NK-92 (cell line): ENCODE measurements at regions not wholly inside any gene's neighbourhood (a gene's known extent, or its start where the extent isn't known, plus 50 kb on each side); places are given as distances from the start of the nearest gene placed in this dataset.

Experiments
- DNase-seq: peaks from one replicate; lab custom pipeline; 2025; ENCODE audit not compliant: unreplicated experiment; lab: John Stamatoyannopoulos, UW

DNA sequence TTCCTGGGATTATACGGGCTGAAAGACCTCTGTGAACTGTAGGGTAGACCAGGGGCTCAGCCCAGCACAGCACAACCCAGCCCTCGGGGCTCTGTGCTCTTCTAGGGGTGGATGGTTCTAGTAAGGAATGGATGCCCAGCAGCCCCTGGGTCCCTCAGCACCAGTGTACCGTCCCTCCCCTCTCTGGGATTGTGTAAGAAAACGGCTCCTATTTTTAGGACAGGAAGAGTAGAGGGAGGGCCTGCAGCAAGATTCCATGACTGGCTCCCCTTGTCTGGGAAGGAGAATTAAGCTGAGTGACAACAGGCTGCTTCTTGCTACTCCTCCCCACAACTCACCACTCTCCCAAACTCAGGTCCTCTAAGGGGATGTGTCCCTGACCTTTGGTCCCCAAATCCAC lies 270.8 kb upstream of the TOPAZ1 start:
- DNase-seq: no peak

DNA sequence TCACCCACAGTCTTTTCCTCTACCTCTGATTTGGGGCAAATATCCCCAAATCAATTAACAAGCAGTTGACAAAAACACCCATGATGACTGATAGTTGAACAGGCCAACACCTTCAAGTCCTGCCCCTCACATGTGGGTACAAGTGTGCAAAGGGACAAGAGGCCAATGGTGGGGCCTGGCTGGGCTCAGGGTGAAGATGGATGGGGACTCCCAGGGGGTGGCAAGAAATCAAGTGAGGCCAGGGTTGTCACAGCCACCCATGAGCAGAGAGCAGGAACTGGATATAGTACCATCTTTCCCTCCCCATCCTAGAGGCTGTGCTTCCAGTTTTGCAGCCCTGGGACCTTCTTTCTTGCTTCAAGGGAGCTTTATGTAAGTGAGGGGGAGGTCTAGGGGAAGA lies 270.2 kb upstream of the TOPAZ1 start:
- DNase-seq: no peak

DNA sequence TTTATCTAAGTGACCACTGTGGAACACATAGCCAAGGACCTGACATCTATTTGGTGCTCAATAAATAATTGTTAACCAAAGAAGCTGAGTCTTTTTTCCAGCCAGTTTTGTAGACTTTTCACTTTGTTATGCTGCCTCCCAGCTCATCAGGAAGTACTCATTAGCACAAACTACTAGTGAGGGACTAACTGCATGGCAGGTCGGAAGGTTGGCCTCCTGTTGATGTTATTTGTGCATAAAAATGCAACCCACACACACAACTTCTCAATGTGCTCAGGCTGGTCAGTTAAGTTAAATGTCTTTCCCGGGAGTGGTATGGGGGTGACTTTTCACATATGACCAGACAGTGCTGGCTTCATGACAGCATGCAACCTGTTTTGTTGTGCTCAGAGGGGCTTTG lies 263.0 kb upstream of the TOPAZ1 start:
- DNase-seq: no peak

DNA sequence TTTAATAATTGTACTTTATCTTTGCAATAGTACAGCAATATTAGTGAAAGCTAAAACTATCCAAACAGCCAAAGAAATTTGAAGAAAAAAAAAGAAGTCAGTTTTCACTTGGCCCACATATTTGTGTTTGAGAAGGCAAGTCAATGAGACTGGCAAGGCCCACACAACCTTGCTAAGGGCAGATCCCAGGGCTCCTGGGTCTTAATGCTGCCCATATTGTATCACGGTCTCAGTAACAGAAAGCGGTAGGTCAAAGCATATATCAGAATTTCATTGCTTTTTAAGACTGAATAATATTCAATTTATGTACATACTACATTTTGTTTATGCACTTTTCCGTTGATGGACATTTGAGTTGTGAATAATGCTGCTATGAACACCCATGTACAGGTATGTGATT lies 262.0 kb upstream of the TOPAZ1 start:
- no peak for DNase-seq

DNA sequence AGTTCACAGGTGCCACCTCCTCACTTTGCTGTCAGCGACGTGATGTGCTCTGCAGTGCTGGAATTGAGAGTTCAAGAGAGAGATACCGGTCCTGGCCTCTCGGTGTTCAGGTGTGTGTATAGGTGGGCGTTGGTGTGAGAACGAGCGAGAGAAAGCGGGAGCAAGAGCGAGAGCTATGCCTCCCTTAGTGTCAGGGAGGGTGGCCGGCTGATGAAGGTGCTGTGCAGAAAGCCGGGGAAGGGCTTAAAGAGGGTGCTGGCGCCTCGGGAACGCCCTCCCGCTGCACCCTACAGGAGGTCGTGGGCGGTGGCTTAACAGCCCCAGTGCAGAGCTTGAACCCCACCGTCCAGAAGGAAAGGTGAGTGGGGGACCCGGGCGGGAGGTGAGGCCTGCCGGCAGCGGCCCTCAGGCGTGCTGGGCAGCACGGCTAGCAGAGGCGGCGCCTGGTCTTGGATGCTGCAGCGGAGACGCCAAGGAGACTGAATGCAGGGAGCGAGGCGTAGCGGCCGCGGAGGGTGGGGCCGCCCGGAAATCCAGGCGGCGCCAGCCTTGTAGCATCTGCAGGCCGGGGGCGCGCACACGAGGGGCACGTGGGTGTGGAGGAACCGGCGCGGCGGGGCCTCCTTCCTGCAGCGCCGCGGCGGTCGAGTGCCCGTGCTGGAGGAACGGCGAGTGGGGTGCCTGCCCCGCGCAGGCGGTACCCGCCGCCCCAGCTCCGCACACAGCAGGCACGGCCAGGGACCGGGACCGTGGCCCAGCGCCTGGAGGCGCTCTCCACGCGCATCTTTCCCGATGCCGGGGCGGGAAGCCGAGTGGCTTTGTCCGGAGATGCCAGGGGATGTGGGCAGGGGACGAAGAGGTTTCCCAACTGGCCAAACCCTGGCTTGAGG lies 246.8 kb upstream of the TOPAZ1 start:
- no peak for DNase-seq

DNA sequence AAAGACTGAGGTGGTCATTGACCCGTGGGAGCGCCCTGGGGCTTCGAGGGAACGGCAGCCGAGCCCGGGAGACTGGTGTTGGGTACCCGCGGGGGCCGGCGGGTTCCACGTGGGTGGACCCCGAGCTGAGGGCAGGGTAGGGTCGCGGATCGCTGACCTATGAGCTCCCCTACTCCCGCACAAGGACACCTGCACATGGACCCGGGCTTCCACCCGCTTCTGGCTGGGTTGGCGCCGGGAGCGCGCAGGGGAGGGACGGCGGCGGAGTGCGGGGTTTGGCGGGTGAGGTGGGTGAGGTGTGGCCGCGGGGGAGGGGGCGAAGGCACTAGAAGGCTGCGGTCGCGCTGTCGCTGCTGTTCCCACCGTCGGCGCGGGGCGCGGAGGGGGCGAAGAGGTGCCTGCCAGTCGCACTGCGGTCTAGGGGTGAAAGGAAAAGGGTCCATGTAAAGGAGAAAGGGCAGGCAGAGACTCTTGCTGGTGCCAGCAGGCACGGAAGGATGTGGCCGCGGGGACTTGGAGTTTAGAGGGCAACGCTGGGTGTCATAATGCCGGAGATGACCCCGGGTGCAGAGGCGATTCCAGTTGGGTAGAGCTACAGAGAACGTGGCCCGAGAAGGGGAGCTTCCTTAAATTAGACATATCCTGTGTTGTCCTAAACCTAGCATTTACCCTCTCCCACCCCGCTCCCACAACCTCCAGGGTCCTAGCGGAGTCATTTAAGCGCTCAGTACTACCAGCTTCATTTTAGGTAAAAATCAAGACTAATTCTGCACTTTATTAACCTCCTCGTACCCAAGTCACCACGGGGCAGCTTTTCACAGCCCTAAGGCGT lies 245.9 kb upstream of the TOPAZ1 start:
- no peak for DNase-seq

DNA sequence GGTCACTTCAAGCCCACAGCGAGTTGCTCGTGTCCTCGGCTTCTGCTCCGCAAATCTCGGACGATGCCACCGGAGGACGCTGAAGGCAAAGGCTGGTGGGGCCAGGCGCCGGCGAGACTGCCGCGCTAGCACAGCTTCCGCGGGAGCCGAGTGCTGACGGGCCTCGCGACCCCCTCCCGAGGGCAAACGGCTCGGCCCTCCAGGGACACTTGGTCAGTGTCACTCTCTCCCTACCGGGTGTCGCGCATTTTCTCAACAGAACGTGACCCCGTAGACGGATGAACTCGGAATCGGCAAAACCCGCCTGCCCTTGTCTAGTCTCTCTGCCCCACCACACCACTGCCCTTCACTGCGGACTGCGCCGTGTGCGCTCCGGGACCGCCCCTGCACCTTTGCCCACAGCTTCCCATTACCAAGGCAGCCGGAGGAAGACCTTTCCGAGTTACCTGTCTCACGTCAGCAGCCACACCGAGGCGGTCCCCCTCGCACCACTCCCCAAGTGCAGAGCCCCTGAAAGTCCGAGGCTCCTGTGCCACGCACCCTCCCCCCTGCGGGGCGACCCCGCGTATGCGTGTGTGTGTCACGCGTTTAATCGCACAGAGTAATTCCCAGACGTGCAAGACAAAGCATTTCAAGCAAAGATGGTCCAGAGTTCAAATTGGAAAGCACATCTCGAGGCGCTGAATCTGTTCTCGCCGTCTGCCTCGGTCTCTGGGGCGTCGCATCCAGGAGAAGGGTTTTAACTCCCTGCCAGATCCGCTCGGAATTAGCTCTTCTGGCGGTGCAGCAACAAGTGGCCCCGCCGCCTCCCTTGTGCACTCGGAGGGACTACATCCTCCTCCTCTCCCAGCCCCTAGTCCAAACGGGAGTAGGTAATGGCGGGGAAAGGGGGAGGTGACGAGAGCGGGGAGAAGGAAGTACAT lies 245.0 kb upstream of the TOPAZ1 start:
- no peak for DNase-seq

DNA sequence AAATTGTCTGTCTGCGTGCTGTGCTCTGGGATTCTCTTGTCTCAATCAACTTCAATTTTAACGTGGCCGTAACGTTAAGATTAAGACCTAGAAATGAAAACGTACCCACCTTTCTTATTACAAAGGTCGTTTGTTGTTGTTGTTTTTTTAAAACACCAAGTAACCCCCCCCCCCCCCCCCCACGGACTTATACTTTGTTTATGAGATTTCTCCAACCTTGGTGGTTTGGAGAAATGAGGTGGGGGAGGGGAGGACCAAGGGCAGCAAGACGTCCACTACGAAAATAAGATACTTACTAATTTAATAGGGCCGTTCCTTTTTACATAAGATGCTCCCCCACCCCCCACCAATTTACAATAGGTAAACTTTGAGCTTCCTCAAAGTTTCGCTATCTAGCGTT lies 244.4 kb upstream of the TOPAZ1 start:
- DNase-seq: no peak

DNA sequence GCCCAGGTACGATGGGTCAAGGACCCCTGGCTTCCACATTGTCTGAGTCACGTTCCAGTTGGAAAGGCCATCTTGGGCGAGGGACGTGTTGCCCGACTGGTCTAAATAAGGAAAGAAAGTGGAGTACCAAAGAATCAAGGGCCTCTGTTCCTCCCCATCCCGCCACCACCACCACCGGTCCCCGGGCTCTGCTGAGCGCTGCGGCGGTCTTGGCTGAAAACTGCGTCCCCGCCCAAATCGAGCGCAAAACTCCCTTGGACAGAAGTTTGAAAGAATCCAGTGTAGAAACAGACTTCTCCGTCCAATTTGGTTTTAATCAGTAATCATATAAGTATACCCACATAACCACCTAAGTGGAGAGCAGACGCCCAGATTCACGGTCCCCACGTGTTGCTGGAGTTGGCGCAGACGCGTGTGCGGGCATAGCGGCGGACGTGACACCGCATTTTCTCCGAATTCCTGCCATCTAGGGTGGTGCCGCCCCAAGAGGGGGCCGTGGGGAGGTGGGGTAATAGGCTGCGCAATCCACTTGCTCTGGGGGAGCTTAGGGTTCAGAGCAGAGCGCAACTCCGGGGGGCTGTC lies 243.8 kb upstream of the TOPAZ1 start:
- DNase-seq: no peak

DNA sequence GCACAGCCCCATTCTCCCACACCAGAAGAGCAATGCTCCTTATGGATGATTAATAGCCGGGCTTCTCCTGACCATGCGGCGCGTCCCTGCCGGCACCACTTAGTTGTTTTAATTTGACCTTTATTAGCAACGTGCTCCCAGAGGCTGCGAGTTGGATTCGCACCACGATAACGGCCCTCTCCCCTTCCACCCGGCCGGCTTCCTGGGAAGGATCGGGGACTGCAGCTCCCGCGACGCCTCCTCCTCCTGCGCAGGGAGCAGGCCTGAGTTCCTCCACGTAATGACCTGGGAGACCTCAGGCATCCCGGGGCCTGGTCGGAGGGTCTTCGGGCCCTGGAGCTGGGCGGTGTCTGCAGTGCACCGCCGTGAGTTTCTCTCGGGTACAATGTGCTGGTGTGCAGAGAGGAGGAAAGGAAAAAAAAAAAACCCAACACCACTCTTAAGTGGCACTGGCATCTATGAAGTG lies 243.3 kb upstream of the TOPAZ1 start:
- no peak for DNase-seq

DNA sequence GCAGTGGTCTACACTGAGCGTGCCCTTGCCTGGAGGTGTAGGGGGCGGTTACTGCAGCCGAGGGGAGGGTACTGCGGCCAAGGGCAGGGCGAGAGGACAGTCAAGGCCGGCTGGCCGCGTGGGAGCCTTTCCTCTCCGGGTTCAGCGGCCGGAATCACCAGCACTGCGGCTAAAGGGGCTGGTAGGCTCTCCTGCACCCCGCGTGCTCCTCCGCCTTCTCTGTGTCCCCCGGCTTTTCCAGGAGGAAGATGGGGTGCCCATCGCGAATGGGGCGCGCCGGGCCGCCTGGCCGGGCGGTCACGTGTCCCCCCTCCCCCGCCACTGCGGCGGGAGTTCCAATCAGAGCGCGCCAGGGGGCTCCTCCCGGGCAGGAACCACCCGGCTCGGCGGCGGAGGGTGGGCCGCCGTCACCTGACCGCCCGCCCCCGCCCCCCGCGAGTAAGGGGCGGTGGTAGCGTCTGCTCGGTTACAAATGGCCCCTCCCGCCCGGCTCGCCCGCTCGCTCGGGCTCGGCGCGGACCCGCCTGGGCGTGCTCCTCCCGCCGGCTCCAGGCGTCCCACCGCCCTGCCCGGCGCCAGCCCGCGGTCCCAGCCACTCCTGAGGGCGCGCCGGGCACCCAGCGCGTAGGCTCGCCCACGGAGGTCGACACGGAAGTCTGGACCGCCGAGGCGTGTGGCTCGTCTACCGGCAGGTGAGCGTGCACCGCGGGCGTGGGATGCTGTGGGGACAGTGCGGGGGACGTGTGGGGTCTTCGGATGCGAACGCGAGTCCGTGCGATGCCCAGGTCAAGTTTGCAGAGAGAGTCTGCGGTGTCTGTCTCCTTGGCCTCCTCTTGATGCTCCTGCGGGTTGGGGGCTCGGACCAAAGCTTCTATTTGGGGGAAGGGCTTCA lies 242.6 kb upstream of the TOPAZ1 start:
- no peak for DNase-seq

DNA sequence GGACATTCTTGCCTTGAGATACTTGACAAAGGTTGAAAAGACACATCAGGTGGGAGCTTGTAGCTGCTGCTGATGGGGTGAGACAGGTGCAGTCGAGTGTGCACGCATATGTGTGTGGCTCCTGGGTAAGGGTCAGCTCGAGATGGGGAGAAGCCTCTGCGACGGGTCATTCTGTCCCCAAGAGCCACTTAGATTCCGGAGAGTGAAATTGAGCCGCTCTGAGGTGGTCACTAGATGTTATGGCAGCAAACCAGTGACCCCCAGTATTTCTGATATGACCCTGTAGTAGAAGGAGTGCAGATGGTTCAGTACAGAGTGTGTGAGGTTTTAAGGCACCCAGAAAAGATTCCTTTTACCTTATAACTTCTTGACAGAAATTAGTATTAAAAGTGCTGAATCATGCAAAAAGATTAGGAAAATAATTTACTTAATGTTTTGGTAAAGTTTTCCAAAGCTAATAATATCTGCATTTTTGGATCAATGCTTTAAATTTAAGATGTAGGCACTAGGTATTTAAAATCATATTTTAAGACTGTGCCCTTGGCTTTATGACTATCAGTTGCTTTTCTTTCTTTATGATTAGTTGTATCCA lies 241.9 kb upstream of the TOPAZ1 start:
- DNase-seq: no peak

DNA sequence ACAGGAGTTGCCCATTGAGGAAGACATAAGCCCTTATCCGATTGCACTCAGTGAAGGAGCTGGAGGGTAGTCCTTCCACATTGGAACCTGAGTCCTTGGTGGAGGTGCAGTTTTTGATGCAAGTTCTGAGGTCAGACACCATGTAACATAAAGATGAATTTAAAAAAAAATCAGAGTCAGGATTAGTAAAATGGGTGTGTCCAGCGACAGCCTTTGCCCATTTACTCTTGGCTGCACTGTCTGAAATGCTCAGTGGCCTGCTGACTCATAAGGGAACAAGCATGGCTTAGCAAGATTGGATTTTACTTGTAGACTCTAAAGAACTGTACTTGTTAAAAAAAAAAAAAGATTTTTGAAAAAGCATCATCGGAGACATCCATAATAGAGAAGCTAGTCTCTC lies 241.1 kb upstream of the TOPAZ1 start:
- DNase-seq: no peak

DNA sequence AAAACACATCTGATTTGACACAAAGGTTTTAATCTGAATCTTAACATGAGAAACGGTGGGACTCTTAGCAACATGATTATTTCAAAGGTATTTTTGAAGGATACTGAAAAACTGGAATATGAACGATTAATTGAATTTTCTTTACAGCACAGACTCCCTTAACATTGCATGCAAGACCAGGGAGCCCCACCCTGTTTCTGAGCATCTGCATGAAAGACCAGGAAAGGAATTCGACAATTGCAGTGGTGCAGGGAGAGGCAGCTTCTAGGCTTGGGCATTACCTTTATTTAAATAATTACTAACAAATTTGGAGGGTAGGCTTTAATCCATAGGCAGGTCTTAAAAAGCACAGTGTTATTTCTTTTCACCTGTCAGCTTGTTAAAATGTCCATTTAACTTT lies 240.6 kb upstream of the TOPAZ1 start:
- no peak for DNase-seq

DNA sequence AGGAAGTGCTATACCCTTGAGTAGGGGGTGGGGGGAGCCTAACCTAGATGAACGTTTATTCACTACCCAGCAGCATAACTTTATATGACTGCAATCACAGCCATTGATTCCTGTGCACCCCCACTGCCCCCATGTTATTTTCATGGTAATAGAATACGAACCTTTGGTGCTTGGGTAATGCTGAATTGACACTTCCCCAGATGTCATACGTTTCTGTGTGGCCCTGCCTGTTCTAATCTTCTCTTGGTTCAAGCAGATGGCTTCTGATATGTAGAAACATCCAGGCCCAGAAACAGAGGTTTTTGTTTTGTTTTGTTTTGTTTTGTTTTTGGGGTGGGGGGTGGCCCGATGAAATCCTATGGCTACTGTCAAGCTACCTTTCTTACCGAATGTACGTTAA lies 237.9 kb upstream of the TOPAZ1 start:
- DNase-seq: no peak

DNA sequence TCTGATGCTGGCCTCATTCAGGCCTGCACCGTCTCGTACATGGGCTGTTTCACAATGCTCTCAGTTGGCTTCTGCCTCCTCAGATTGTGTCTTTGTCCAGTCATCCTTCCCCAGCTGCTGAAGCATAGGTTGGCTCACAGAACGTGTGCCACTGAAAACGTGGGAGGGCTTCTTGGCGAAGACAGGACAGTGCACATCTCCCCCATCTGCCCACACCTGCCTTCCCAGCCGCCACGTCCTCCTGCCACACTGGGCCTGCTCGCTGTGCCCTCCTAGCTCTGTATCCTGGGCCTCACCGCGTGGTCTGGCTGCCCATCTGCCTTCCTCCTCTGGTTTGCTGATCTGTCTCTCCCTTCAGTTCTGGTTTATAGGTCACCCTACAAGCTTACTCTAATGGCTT lies 230.0 kb upstream of the TOPAZ1 start:
- DNase-seq: no peak

DNA sequence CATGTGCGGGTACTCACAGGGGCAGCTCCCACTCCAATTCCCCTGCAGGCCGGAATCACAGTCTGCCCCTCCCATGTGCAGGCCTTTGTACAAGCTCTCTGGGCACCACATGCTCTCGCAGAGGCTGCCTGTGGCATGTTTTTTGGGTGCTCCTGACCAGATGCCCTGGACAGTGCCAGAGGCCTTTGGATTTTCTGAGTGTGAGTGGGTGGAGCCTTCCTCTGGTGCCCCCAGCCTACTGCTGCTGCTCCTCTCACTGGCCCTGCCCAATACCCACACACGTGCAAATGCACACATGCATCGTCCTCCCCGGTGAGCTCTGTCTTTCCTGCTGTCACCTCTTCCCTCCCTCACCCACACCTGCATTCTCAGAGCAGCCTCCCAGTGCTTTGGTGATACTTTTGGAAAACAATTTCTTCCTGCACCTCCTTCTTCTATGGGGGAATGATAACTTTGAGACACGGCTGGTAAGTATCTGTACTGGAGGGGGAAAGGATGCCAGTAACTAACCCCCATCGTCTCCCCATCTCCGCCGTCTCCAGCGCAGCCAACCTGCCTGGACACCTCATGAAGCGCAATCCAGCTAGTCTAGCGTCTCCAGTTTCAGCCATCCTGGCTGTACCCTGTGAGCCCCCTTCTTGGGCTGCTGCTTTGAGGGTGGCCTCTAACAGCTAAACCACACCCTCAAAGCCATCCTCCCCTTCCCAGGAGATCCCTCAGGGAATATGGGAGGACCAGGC lies 229.4 kb upstream of the TOPAZ1 start:
- no peak for DNase-seq

DNA sequence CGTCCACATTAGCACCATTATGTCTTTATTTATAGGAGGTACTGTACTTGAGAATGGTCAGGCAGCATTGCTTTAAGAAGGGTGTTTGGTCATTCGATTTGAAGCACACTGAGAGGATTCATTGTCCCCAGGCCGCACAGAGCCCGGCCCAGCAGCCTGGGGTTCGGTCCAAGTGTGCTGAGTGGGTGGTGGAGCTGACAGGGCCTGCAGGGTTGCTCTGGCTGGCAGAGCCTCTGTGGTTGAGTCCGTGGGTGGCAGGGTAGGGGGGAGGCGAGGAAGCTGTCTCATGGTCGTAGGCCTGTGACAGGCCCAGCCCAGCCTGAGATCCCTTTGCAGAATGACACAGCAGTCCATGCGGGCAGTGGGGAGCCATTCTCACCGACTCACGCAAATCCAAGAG lies 227.7 kb upstream of the TOPAZ1 start:
- no peak for DNase-seq

DNA sequence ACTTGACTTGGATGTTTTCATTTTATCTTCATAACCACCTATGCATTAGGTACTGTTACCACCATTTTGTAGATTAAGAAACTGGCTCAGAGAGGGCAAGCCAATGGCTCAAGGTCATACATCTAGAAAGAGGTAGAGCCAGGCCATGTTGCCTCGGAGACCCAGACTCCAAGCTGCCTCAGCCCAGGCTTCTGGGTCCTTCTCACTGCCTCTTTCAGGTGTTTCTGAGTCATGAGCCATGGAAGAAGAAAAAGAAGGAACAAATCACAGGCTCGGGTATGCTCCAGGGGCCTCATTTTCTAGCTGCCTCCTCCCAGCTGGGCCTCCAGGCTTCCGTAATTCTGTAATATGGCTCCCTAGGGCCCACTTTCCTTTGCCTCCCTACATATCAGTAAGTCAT lies 226.5 kb upstream of the TOPAZ1 start:
- no peak for DNase-seq
